Thyroid gland (tissue), 4 donors: ENCODE measurements at regions not wholly inside any gene's neighbourhood (a gene's known extent, or its start where the extent isn't known, plus 50 kb on each side); places are given as distances from the start of the nearest gene placed in this dataset.

Experiments used
- DNase-seq, 2 donors: peaks; one replicate each; pipeline ENCODE4 v3.0.0-alpha.2; 2019
- H3K27ac ChIP-seq, 3 donors: fragments of 200-600 bp; sonication (generic); 1 replicate in 2 of 3; 2 replicates in 1 of 3; pipeline ENCODE4 v1.5.1; 2016 to 2019; ENCODE audit warnings: mild to moderate bottlenecking in 1 of 3, moderate library complexity in 1 of 3
- H3K27me3 ChIP-seq: fragments of 200-600 bp; sonication (generic); one replicate; pipeline ENCODE4 v1.5.1; 2019
- H3K36me3 ChIP-seq, 2 donors: fragments of 200-600 bp; sonication (generic); one replicate each; pipeline ENCODE4 v1.5.1; 2016 to 2019
- H3K4me1 ChIP-seq, 2 donors: fragments of 200-600 bp; sonication (generic); one replicate each; pipeline ENCODE4 v1.5.1; 2017 to 2019
- H3K4me3 ChIP-seq, 3 donors: fragments of 200-600 bp; sonication (generic); replicated peaks in 1 of 3; 1 replicate in 2 of 3; 2 replicates in 1 of 3; pipeline ENCODE4 v1.5.1; 2016; ENCODE audit warnings: mild to moderate bottlenecking in 1 of 3
- H3K9me3 ChIP-seq: fragments of 200-600 bp; sonication (generic); one replicate; pipeline ENCODE4 v1.5.1; 2017
- POLR2A ChIP-seq, 2 donors: fragments of 450-650 bp; IDR thresholded peaks; one replicate each; pipeline ENCODE4 v1.6.1; 2017; ENCODE audit warnings: antibody characterized with exemption in 2 of 2, mild to moderate bottlenecking in 2 of 2, moderate library complexity in 1 of 2
- WGBS, 2 donors: methylation state at CpG; one replicate each; pipeline ENCODE4 v1.1.5; 2017; 5-methylcytosine and 5-hydroxymethylcytosine counted together
- intact Hi-C: fragments of 100-400 bp; cut with DNase I; formaldehyde crosslinking; loops from one replicate; pipeline ENCODE4 v1.15.1; 2023
- TF ChIP-seq, protein P1 (sequence below), 6 experiments: fragments of 200-600 bp in 3 of 6; fragments of 450-650 bp in 3 of 6; sonication (generic) in 3 of 6; IDR thresholded peaks; one replicate each; pipeline ENCODE4 v1.5.1; 2016 to 2019; ENCODE audit warnings: antibody characterized with exemption in 6 of 6, mild to moderate bottlenecking in 2 of 6, inconsistent platforms in 1 of 6, moderate library complexity in 1 of 6

DNA sequence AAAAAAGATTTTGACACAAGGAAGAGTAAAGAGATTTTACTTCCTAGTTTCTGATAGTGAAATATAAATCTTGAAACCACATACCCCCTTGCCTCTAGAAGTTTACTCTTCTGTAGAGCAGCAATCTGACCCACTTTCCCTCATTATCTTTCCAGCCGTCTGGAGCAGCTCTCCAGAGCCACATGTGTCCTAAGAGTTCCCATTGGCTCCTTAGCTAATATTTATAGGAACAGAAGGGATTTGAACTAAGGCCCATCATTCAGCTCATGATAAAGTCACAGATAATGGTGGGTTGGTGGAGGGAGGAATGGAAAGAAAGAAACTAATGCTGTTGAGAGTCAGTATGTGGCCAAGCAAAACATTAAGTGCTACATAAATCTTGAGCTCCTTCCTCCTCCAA is 121.8 kb downstream of the INHBA start:
- WGBS, 2 donors = 62 to 74% methylated on average over 1 of the region's 1 CpG
- Histone ChIP-seq H3K4me3 (no peak overlapping the region), H3K9me3 (no peaks in the 10 kb centered on the region), H3K27ac (no peak overlapping the region), H3K27me3 (no peaks in the 10 kb centered on the region), H3K36me3 (no peaks in the 10 kb centered on the region), H3K4me1 (no peaks in the 10 kb centered on the region)
- intact Hi-C loops = no loop called here
- DNase-seq = no peak
- TF ChIP-seq POLR2A (IDR thresholded peaks at IDR 0.05) = no peak
- TF ChIP-seq, protein P1, sequence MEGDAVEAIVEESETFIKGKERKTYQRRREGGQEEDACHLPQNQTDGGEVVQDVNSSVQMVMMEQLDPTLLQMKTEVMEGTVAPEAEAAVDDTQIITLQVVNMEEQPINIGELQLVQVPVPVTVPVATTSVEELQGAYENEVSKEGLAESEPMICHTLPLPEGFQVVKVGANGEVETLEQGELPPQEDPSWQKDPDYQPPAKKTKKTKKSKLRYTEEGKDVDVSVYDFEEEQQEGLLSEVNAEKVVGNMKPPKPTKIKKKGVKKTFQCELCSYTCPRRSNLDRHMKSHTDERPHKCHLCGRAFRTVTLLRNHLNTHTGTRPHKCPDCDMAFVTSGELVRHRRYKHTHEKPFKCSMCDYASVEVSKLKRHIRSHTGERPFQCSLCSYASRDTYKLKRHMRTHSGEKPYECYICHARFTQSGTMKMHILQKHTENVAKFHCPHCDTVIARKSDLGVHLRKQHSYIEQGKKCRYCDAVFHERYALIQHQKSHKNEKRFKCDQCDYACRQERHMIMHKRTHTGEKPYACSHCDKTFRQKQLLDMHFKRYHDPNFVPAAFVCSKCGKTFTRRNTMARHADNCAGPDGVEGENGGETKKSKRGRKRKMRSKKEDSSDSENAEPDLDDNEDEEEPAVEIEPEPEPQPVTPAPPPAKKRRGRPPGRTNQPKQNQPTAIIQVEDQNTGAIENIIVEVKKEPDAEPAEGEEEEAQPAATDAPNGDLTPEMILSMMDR (IDR thresholded peaks at IDR 0.05) = no peak

DNA sequence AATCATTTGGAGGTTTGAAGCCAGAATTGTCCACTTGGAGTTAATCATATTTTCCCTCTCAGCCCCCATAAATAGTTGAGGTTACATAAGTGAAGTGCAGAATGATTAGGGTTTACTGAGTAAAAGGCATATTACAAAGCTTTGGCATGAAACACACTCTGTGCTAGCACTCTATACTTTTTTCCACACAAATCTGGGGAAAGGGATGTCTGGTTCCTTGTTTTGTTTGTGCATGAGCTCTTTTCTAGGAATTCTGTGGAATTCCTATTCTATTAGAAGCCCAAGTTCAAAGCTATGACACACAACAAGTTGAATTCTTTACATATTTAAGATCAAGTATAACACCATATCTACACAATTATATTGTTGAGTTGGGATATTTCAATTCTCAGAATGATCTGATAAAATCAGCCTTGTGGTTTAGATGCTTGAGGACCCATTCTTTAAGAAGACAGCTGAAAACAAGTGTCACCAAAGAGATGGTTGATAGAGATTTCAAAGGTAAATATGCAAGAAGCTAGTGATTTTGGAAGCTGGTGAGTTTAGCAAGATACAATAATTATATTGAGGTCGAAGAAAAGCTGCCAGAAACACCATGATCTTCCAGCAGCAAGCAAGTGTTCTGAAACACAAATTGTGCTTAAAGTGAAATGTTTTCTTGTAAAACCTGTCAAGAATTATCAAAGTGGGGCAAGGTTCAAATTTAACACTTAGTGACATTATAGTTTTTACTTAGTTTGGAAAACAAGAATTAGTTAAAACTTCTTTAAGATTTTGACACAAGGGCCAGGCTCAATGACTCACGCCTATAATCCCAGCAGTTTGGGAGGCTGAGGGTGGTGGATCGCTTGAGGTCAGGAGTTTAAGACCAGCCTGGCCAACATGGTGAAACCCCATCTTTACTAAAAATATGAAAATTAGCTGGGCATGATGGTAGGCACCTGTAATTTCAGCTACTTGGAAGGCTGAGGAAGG is 122.6 kb downstream of the INHBA start:
- H3K27ac ChIP-seq = no peak overlapping the region
- H3K4me1 ChIP-seq = no peaks in the 10 kb centered on the region
- no peak overlapping the region for H3K4me3 ChIP-seq
- no peaks in the 10 kb centered on the region for H3K9me3 ChIP-seq
- intact Hi-C loops = no loop called here
- WGBS, 2 donors = 77 to 88% methylated on average over 3 of the region's 3 CpGs
- DNase-seq = no peak
- no peak for TF ChIP-seq POLR2A (IDR thresholded peaks at IDR 0.05)
- TF ChIP-seq, protein P1 (IDR thresholded peaks at IDR 0.05) = no peak
- H3K27me3 ChIP-seq = no peaks in the 10 kb centered on the region
- no peaks in the 10 kb centered on the region for H3K36me3 ChIP-seq

DNA sequence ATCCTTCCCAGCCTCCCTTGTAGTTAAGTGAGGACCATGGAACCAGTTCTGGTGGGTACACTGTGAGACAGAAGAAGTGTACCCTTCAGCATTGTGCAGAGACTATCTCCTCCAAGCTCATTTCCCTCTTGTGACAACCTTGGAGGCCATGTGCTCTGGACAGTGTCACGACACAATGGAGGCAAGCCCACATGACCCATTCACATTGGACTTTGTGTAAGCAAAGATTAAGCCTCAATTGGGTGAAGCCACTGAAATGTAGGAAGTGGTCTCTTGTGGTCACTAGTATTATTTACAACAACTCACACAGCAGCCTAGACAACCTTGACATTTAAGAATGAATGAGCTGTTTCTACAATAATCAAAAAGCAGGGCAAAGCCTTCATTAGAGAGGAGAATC is 124.2 kb downstream of the INHBA start:
- Histone ChIP-seq H3K36me3 (no peaks in the 10 kb centered on the region), H3K27ac (no peak overlapping the region), H3K27me3 (no peaks in the 10 kb centered on the region), H3K4me3 (no peak overlapping the region), H3K4me1 (no peaks in the 10 kb centered on the region), H3K9me3 (no peaks in the 10 kb centered on the region)
- no peak for DNase-seq
- WGBS, 2 donors = 100% methylated on average over 1 of the region's 1 CpG
- no peak for TF ChIP-seq POLR2A (IDR thresholded peaks at IDR 0.05)
- TF ChIP-seq, protein P1 (IDR thresholded peaks at IDR 0.05) = no peak
- intact Hi-C loops = no loop called here

- Histone ChIP-seq H3K27me3 (no peaks in the 10 kb centered on the region), H3K36me3 (no peaks in the 10 kb centered on the region), H3K9me3 (no peaks in the 10 kb centered on the region), H3K4me3 (no peak overlapping the region), H3K4me1 (no peaks in the 10 kb centered on the region), H3K27ac (no peak overlapping the region)
- DNase-seq = no peak
- intact Hi-C loops = no loop called here
- TF ChIP-seq, protein P1 (IDR thresholded peaks at IDR 0.05) = no peak
- no peak for TF ChIP-seq POLR2A (IDR thresholded peaks at IDR 0.05)
- 83 to 93% methylated on average over 3 of the region's 3 CpGs for WGBS, 2 donors
These were observed 126.7 kb downstream of the INHBA start for GRCh38 chr7:41576166-41576565.

GRCh38 chr7:41574377-41574776 is 128.5 kb downstream of the INHBA start:
- Histone ChIP-seq H3K27ac (no peak overlapping the region), H3K9me3 (no peaks in the 10 kb centered on the region), H3K4me1 (no peaks in the 10 kb centered on the region), H3K36me3 (no peaks in the 10 kb centered on the region), H3K4me3 (no peak overlapping the region), H3K27me3 (no peaks in the 10 kb centered on the region)
- DNase-seq = no peak
- TF ChIP-seq, protein P1 (IDR thresholded peaks at IDR 0.05) = no peak
- TF ChIP-seq POLR2A (IDR thresholded peaks at IDR 0.05) = no peak
- intact Hi-C loops = no loop called here
